ENCODE measurements at regions not wholly inside any gene's neighbourhood (a gene's known extent, or its start where the extent isn't known, plus 50 kb on each side); places are given as distances from the start of the nearest gene placed in this dataset.

DNA sequence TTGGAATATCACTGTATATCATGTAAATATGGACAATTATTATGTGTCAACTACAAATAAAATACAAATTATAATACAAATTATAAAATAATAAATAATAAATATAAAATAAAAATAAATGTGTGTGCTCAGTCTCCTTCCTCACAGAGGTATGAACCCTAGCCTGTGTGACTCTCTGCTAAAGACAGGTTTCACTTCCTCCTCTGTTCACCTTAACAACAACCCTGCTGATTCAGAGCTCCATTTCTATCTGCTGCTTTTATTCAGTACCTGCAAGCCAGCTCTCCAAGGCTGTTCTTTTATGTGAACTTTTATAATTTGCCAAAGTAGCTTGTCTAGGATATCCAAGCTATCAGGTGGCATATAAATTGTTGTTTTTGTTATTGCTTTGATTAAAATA is 610.7 kb upstream of the GRM7 start:
- TF ChIP-seq, protein P1, sequence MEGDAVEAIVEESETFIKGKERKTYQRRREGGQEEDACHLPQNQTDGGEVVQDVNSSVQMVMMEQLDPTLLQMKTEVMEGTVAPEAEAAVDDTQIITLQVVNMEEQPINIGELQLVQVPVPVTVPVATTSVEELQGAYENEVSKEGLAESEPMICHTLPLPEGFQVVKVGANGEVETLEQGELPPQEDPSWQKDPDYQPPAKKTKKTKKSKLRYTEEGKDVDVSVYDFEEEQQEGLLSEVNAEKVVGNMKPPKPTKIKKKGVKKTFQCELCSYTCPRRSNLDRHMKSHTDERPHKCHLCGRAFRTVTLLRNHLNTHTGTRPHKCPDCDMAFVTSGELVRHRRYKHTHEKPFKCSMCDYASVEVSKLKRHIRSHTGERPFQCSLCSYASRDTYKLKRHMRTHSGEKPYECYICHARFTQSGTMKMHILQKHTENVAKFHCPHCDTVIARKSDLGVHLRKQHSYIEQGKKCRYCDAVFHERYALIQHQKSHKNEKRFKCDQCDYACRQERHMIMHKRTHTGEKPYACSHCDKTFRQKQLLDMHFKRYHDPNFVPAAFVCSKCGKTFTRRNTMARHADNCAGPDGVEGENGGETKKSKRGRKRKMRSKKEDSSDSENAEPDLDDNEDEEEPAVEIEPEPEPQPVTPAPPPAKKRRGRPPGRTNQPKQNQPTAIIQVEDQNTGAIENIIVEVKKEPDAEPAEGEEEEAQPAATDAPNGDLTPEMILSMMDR (IDR thresholded peaks at IDR 0.05): no peak
- TF ChIP-seq POLR2AphosphoS5 (IDR thresholded peaks at IDR 0.05) (no peak), POLR2A (IDR thresholded peaks at IDR 0.05) (no peak)
